Spleen (tissue), 7 donors: ENCODE measurements at regions not wholly inside any gene's neighbourhood (a gene's known extent, or its start where the extent isn't known, plus 50 kb on each side); places are given as distances from the start of the nearest gene placed in this dataset.

ENCODE experiments used
- CTCF ChIP-seq, 11 experiments: fragments of 200-600 bp in 7 of 11; fragments of 450-650 bp in 4 of 11; sonication (generic) in 4 of 11; IDR thresholded peaks in 8 of 11; conservative IDR thresholded peaks in 3 of 11; 1 replicate in 7 of 11; 2 replicates in 4 of 11; pipeline versions ENCODE4 v1.4.0 to v1.8.0; 2016 to 2021; ENCODE audit warnings: antibody characterized with exemption in 11 of 11, inconsistent platforms in 4 of 11, mild to moderate bottlenecking in 1 of 11
- POLR2A ChIP-seq, 3 donors: fragments of 450-650 bp; IDR thresholded peaks; one replicate each; pipeline ENCODE4 v1.5.1; 2017; ENCODE audit warnings: antibody characterized with exemption in 3 of 3, mild to moderate bottlenecking in 1 of 3
- POLR2AphosphoS5 ChIP-seq, 3 donors: sonication (generic); formaldehyde crosslinking; IDR thresholded peaks; one replicate each; pipeline ENCODE4 v1.5.1; 2017; ENCODE audit warnings: antibody characterized with exemption in 3 of 3
- donor health status: DM: no; HTN: no; CAD: no; lungs with moderate emphysema.
- donor health status: DM: no; HTN: no; CAD: no.
- donor health status: DM: no; HTN: no; CAD: no.

- TF ChIP-seq CTCF (IDR thresholded peaks at IDR 0.05 in 8 of 11, conservative IDR thresholded peaks at IDR 0.05 in 3 of 11) (no peak), POLR2A (IDR thresholded peaks at IDR 0.05) (no peak), POLR2AphosphoS5 (IDR thresholded peaks at IDR 0.05) (no peak)
Measured at GRCh38 chr4:171719691-171720090, 93.5 kb upstream of the GALNTL6 start.
